ENCODE measurements at regions not wholly inside any gene's neighbourhood (a gene's known extent, or its start where the extent isn't known, plus 50 kb on each side); places are given as distances from the start of the nearest gene placed in this dataset.

DNA sequence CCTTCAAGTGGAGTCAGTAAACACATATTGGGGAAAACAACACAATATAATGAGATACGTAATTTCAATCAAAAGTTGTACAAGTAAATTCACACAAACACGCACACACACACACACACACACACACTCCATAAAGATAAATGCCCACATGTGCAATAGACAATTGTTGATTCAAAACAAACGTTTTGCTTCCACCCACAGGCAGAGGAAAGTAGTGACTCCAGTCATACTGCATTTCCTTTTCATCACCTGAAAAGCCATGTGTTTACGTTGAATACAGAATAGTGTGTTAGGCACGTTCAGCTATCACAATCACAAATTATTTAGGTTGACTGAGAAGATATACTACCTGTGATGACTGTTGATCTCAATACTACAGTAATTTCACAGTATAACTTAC is 443.8 kb upstream of the MANEA start:
- no peak overlapping the region for H3K4me3 ChIP-seq (ENCODE audit: low read length)
- DNase-seq (ENCODE audit: low read depth, low spot score), result no peak

DNA sequence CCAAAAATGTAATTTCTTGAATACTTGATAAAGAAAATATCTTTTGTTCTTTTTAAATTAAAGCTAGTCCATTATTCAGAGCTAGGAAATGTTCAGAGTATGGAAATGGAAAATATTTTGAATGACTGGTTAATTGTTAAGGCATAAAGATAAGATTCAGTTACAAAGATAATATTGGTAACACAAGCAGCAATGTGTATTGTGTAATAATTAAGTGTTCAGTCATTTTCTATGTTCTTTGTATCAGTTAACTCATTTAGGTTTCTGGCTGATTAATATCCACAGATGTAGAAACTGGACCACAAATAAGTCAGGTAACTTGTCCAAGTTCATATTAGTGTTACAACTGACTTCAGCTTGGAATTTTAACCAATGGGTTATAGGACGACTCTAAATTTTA is 442.2 kb upstream of the MANEA start:
- no peak for DNase-seq (ENCODE audit: low read depth, low spot score)
- H3K4me3 ChIP-seq (ENCODE audit: low read length), result no peak overlapping the region

DNA sequence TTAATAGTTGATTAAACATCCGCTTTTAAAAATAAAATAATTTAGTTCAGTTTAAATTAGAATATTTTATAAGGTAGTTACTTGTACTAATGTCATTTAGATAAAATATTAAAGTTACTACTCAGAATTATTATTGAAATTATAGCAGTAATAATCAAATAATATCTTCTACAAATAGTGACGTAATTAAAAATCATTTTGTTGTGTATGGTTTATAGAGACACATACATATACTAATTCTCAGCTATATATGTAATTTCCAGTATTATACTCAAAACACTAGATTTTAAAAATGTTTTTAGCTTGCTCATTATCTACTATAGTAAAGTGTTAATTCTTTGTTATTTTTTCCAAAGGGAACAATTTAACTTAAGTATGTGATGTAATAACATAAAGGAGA is 435.2 kb upstream of the MANEA start:
- H3K4me3 ChIP-seq (ENCODE audit: low read length), result no peak overlapping the region
- no peak for DNase-seq (ENCODE audit: low read depth, low spot score)

DNA sequence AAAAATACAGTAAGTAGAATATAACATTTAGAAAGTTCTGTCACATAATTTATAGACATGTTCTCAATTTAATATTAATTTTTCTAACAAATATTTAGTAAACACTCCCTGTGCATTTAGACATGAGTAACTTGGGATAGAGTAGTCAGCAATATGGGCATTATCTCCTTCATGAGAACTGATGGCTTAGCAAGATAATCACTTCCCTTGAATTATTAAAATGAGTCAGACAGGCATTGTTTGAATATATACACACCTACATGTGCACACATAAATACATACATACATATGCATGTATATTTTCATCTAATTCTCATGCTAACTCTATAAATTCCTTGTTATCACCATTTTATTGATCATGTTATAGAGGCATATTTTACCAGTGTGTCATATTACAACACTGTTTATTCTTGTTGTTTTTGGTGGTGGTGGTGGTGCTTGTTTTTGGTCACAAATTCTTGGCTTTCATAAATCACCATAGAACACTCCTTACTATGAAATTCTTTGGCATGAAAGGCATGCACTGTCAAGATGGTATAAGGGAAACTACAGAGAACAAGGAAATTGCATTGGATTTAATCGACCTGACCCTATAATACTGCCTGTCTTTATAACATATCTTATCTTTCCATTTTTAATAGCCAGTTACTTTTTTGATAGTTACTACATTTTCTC is 434.5 kb upstream of the MANEA start:
- no peak overlapping the region for H3K4me3 ChIP-seq (ENCODE audit: low read length)
- no peak for DNase-seq (ENCODE audit: low read depth, low spot score)

DNA sequence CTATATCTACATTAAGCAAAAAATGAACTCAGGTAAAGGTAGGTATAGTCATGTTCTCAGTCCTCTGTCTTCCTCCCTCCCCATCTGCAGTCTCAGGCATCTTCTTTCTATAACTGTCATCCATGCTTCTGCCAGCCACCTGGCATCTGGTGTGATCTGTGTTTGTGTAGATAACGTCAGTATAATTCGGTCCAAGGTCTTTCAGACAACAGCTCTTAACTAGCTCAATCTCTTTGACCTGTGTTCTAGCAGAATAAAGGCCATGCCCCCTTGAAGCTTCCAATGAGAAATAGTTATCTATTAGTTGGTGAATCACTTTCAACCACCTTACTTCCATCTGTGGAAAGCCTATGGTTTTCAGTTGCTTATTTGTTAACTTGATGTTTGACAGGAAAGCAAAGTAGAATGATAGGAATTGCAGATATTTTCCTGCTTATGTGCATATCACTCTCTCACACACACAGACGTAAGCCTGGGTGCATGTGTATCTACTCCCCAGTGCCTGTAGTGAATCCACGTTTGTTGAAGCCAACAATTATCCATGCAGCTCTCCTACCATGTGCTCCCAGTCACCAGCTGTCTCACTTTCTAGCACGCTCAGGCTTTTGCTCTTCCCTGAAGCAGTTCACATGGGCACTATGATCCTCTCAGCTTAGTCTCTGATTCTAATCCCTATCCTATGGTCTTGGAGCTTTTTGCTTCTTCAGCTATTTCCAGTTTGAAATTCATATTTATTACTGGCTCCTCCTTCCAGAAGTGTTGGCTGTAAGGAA is 433.7 kb upstream of the MANEA start:
- DNase-seq (ENCODE audit: low read depth, low spot score), result no peak
- H3K4me3 ChIP-seq (ENCODE audit: low read length), result no peak overlapping the region

DNA sequence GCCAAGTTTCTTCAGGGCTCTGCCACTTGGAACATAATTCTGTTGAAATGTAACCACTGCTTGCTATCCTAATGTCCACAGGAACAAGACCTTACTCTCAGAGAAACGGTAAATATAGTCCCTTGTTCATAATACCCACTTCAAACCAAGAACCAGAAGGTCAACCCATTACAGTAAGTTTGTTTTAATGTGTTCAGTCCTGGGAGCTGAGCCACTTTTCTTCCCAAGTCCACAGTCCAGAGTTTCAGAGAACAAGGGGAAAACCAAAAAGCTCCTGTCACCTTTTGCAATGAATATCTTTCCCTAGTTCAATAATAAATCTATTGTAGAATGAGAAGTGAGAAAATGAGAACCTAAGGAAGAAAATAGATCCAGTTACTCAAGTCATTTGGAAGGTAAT is 431.9 kb upstream of the MANEA start:
- no peak overlapping the region for H3K4me3 ChIP-seq (ENCODE audit: low read length)
- no peak for DNase-seq (ENCODE audit: low read depth, low spot score)

DNA sequence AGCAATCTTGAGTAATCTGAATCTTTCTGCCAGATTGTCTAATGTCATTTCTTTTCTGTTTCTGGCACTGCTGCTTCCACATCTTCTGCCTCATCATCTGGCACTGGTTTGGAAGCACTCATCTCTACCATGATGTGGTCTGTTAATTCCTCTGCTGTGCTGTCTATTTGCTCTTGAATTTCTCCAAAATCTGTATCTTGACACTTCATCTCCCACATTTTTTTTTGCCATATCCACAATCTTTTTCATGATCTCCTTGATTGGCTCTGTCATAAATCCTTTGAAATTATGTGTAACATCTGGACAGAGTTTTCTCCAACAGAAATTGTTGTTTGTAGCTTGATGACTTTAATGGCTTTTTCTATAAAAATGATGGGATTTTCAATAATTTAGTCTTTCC is 417.8 kb upstream of the MANEA start:
- DNase-seq (ENCODE audit: low read depth, low spot score), result no peak
- no peak overlapping the region for H3K4me3 ChIP-seq (ENCODE audit: low read length)

DNA sequence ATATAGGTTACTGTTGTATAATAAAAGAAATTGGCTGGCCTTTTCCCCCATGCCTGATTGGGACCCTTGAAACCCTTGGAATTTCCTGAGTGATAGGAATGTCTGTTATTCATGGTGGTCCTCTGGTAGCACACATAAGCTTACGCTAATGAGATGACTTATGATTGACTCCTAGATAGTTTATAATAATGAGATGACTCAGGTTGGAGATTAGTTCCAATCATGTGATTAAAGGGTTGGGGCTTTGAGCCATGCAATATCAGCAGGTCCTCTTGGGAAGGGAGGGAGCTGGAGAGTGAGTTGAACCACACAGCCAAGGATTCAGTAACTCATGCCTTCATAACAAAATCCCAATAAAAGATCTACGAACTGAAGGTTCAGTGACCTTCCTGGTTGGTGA is 407.6 kb upstream of the MANEA start:
- no peak overlapping the region for H3K4me3 ChIP-seq (ENCODE audit: low read length)
- no peak for DNase-seq (ENCODE audit: low read depth, low spot score)

DNA sequence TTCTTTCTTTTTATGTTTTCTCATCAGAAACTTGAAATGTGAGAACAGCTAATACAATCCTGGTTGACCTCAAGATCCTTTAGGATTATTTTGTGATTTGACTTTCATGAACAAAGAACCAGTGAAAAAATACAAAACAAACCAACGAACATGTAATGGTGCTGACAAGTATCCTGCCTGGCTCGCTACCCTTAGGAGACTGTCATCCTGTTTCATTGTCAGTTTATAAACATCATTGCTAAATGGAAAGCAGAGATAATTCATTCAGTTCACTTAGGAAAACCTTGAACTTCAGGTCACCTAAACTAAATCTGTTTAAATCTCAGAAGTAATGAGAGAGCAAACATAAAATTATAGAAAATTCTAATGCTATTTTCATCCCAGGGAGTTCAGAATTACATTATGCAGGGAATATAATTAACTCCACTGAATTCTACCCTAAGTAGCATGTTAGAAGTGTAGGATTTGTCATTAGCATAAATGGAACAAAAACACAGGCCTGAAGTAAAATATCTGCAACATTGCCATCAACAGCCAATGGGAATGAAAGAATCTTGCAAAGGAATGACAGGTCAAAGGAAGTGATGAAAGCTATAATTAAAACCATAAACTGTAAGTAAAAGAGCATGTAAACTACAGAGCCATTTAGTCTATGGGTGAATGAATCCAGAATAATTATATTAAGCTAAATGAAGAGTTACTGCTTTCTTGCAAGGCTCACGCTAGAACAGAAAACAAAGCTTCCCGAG is 401.2 kb upstream of the MANEA start:
- DNase-seq (ENCODE audit: low read depth, low spot score), result no peak

DNA sequence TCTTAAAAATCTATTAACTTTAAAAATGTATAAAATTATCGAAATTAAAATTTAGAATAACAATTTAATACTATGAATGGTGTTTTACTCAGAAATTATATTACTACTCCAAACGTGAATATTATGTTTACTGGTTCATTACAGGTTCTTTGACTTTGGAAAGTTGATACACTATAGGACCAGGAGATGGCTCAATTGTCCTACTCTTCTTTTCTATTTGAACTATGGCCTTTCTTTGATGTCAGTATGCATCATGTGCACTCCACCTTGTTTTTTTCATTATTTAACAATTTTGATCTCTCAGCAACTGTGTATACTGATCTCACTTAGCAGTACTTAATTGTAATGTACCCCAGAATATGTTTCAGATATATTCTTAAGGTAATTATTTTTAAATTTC is 391.5 kb upstream of the MANEA start:
- DNase-seq (ENCODE audit: low read depth, low spot score), result no peak

More for the DNA sequence above, 401.2 kb upstream of the MANEA start:
- no peak overlapping the region for H3K4me3 ChIP-seq (ENCODE audit: low read length)

DNA sequence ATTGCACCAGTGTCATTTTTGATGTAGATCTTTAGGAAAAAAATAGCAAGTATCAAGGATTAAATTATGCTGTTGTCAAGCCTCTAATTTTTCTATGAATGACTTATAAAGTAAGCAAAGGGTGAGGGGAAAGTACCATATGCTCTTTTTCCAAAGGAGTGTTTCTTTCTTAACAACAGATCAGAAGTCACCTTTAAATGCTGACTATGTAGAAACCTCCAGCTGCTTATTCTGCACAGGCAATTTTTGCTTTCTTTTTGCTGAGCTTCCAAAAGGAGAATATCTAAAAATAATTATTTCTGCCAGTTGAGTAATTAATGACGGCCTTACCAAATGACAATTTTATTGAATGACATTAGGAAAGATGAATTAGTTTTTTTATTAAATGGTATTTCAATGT is 390.6 kb upstream of the MANEA start:
- no peak overlapping the region for H3K4me3 ChIP-seq (ENCODE audit: low read length)
- no peak for DNase-seq (ENCODE audit: low read depth, low spot score)

More for the DNA sequence above, 391.5 kb upstream of the MANEA start:
- H3K4me3 ChIP-seq (ENCODE audit: low read length), result no peak overlapping the region

DNA sequence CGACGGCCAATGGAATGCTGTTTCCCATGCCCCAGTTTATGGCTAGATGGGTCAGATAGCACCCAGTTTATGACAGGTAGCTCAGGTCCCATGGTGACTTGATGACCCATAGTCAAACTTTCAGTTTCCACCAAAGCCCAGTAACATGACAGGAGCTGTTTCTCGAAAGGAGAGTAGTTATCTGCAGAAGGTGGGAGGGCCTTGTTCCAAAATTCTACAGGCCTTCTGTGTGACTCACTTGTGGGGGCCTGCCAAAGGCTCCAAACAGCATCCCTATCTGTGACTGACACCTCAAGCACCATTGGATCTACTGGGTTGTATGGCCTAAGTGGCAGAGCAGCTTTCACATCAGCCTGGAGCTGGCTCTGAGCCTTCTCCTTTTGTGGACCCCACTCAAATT is 379.7 kb upstream of the MANEA start:
- DNase-seq (ENCODE audit: low read depth, low spot score), result no peak

DNA sequence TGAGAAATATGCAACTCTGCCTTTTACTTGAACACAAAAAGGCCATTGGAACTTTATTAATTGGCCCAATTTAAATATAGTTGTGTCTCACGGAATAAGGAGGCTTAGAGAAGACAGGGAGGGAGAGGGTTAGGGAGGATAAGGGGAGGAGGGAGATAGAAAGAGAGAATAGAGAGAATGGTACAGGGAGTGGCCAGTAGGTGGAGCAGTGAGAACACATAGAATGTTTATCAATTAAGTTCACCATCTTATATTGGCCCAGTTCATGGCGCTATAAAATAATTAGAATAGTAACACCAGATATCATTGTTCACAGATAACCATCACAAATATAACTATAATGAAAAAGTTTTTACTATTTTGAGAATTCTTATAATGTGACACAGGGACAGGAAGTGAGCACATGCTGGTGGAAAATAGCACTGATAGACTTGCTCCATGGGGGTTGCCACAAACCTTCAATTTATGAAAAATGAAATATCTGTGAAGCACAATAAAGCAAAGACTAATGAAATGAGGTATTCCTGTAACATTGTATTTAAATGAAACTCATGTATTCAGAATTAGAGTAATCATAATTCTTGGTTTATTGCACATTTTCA is 374.1 kb upstream of the MANEA start:
- H3K4me3 ChIP-seq (ENCODE audit: low read length), result no peak overlapping the region
- DNase-seq (ENCODE audit: low read depth, low spot score), result peak; percentile 27

More for the DNA sequence above, 379.7 kb upstream of the MANEA start:
- no peak overlapping the region for H3K4me3 ChIP-seq (ENCODE audit: low read length)

DNA sequence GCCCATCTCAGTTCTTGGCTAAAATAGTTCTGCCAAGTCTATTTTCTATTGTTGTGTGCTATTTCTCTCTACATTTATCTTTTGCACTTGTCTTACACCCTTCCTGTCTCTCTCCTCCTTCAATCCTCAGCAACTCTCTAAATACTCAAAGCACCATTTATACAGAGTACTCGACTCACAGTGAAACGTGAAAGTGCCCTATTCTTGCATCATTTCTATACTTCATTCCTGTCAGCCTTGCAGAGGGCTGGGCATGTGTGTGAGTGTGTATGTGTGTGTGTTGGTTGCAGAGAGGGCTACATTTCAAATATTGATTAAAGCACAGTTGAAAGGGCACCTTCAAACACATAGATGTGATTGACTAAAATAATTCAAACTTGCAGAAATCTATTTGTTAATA is 373.2 kb upstream of the MANEA start:
- no peak for DNase-seq (ENCODE audit: low read depth, low spot score)

DNA sequence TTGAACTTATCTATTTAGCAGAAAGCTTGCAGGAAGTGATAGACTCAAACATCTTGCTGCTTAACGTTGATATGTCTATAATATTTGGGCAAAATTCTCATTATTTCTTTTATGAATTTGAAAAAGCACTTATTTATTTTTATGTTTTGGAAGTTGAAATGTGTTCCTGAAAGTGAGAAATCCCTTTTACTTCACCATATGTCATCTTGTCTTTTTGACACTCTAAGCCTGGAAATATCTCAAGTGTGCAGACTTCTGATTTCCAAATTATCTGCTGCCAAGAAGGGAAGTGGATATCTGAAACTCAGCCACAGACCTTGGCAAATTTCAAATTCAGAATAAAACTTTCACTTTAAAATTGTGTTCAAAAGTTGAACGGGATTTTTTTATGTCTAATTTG is 368.7 kb upstream of the MANEA start:
- DNase-seq (ENCODE audit: low read depth, low spot score), result no peak

More for the DNA sequence above, 373.2 kb upstream of the MANEA start:
- no peak overlapping the region for H3K4me3 ChIP-seq (ENCODE audit: low read length)

DNA sequence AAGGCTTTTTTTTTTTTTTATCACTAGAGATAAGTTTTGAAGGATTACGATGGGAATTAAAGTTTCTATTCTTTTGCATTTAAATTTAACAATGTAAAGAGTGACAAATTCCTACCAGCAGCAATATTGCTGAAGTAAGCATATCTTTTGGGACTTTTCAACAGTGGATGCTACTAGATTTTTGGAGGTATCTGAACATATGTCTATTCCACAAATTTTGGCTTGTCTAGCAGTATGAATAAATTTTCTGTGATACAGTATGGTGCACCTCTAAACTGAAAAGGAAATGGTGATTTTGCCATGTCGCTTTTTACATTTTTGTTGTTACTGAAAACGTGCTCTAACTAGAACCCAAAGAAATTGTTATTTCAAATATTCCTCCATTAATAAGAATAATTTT is 368.3 kb upstream of the MANEA start:
- DNase-seq (ENCODE audit: low read depth, low spot score), result no peak
- no peak overlapping the region for H3K4me3 ChIP-seq (ENCODE audit: low read length)

More for the DNA sequence above, 368.7 kb upstream of the MANEA start:
- no peak overlapping the region for H3K4me3 ChIP-seq (ENCODE audit: low read length)

DNA sequence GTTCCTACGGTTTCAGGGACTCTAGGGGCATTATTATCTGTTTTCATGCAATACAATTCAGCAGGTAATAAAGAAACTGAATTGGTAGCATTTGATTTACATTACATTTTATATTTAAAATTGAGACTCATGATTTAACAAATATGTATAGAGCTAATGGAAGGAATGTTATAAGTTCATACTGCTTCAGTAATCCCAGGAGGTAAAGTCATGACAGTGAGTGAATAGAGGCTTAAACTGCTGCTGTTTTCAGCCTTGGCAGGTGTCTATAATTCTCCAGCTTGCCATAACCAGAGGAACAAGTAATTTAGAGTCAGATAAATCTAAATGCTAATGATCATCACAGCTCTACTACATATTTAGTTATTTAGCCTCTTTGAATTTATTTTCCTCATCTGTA is 360.8 kb upstream of the MANEA start:
- no peak for DNase-seq (ENCODE audit: low read depth, low spot score)

DNA sequence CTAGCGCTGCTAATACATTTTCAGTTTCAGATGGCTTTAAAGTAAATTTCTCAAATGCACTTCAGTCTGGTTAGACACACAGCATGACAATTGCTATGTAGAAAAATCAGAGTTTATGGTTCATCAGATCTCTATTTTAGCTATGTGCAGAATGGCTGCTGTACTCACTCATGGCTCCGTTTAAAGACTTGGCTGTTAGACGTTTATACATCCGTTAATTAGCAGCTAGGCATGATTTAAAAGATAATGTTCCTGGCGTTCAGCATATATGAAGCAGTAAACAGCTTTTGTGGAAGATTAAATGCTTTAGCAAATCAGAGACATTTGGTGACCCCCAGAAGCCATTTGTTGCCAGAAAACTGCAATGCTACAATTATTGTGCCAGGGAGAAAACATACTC is 350.0 kb upstream of the MANEA start:
- no peak for DNase-seq (ENCODE audit: low read depth, low spot score)
- no peak overlapping the region for H3K4me3 ChIP-seq (ENCODE audit: low read length)

More for the DNA sequence above, 360.8 kb upstream of the MANEA start:
- H3K4me3 ChIP-seq (ENCODE audit: low read length), result no peak overlapping the region

DNA sequence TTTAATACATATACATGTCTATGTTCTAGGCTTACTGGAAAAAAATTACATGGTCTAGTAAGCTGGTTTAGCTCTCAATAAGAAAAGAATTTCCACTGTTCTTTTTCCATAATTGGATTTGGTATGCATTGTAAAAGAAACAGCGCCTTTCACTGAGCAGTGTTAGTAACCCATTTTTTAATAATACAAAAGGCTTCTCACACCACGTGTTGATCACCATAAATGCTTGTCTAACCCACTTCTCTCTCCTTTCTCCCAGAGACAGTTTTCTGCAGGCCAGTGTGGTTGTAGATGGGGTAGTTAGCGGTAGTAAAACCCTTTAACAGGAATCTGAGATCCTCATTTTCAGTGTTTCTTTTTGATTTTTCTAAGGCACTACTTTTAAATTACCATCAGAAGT is 348.7 kb upstream of the MANEA start:
- DNase-seq (ENCODE audit: low read depth, low spot score), result no peak
- H3K4me3 ChIP-seq (ENCODE audit: low read length), result no peak overlapping the region
